SU-DHL-6 (cell line): ENCODE measurements at regions not wholly inside any gene's neighbourhood (a gene's known extent, or its start where the extent isn't known, plus 50 kb on each side); places are given as distances from the start of the nearest gene placed in this dataset.

Source experiments
- H2AFZ ChIP-seq: fragments of 200-600 bp; sonication (generic); 2 replicates; pipeline ENCODE4 v1.6.1; 2014; ENCODE audit warnings: low read depth, mild to moderate bottlenecking, moderate library complexity, mixed read lengths, antibody characterized with exemption, low read length; ENCODE audit not compliant: severe bottlenecking
- H3F3A ChIP-seq: fragments of 200-600 bp; shearing (Covaris generic); 2 replicates; pipeline ENCODE4 v1.6.0; 2016; ENCODE audit warnings: antibody characterized with exemption, mild to moderate bottlenecking; ENCODE audit not compliant: insufficient read depth
- H3K27ac ChIP-seq: fragments of 200-600 bp; sonication (generic); 2 replicates; pipeline ENCODE4 v1.5.1; 2016; ENCODE audit warnings: low read depth, mild to moderate bottlenecking, low read length, moderate library complexity, mixed read lengths
- H3K27me3 ChIP-seq: fragments of 200-600 bp; sonication (generic), shearing (Covaris generic); 2 replicates; pipeline ENCODE4 v1.6.0; 2014; ENCODE audit warnings: mild to moderate bottlenecking, low read length
- H3K36me3 ChIP-seq: fragments of 200-600 bp; sonication (generic); 2 replicates; pipeline ENCODE4 v1.6.1; 2014; ENCODE audit warnings: mild to moderate bottlenecking, low read length, mixed read lengths
- H3K4me2 ChIP-seq: fragments of 300-600, 200-600 bp; shearing (Covaris generic), sonication (generic); 2 replicates; pipeline ENCODE4 v1.6.0; 2014; ENCODE audit warnings: low read length, low read depth, mild to moderate bottlenecking; ENCODE audit not compliant: poor library complexity, severe bottlenecking
- H3K4me3 ChIP-seq: fragments of 200-600 bp; sonication (generic); 2 replicates; pipeline ENCODE4 v1.5.1; 2014; ENCODE audit warnings: antibody characterized with exemption, low read length, mild to moderate bottlenecking, mixed read lengths; ENCODE audit not compliant: insufficient read depth, poor library complexity, severe bottlenecking
- H3K79me2 ChIP-seq: fragments of 200-600 bp; sonication (generic); 2 replicates; pipeline ENCODE4 v1.6.1; 2014; ENCODE audit warnings: mild to moderate bottlenecking, low read length, moderate library complexity; ENCODE audit not compliant: insufficient read depth
- H3K9ac ChIP-seq: fragments of 200-600 bp; sonication (generic); 2 replicates; pipeline ENCODE4 v1.7.0; 2014; ENCODE audit warnings: mild to moderate bottlenecking, low read length
- H3K9me2 ChIP-seq: fragments of 200-600 bp; sonication (generic); replicated peaks from 2 replicates; pipeline ENCODE4 v1.6.1; 2014; ENCODE audit warnings: low read length; ENCODE audit not compliant: insufficient read depth
- H3K9me3 ChIP-seq: fragments of 200-600 bp; sonication (generic); 2 replicates; pipeline ENCODE4 v1.6.1; 2014; ENCODE audit warnings: low read length, mixed read lengths; ENCODE audit not compliant: insufficient read depth
- H4K20me1 ChIP-seq: fragments of 200-600 bp; sonication (generic); 2 replicates; pipeline ENCODE4 v1.6.1; 2014; ENCODE audit warnings: low read depth, mild to moderate bottlenecking, antibody characterized with exemption, low read length, moderate library complexity, mixed read lengths
- EZH2phosphoT487 ChIP-seq: fragments of 200-600 bp; sonication (generic), shearing (Covaris generic); conservative IDR thresholded peaks from 2 replicates; pipeline ENCODE4 v1.6.1; 2018; ENCODE audit warnings: mild to moderate bottlenecking, antibody characterized with exemption, low read length, moderate library complexity, mixed read lengths
- TF ChIP-seq, protein P1 (sequence below): fragments of 200-600 bp; sonication (generic); IDR thresholded peaks from one replicate; pipeline ENCODE4 v1.5.1; 2017; ENCODE audit warnings: antibody characterized with exemption, mild to moderate bottlenecking, low read length, moderate library complexity; ENCODE audit not compliant: insufficient read depth, poor library complexity, severe bottlenecking

GRCh38 chr5:175159956-175160355 lies 284.0 kb downstream of the DRD1 start:
- no peaks in the 10 kb centered on the region for H4K20me1 ChIP-seq
- no peak for TF ChIP-seq EZH2phosphoT487
- TF ChIP-seq, protein P1, sequence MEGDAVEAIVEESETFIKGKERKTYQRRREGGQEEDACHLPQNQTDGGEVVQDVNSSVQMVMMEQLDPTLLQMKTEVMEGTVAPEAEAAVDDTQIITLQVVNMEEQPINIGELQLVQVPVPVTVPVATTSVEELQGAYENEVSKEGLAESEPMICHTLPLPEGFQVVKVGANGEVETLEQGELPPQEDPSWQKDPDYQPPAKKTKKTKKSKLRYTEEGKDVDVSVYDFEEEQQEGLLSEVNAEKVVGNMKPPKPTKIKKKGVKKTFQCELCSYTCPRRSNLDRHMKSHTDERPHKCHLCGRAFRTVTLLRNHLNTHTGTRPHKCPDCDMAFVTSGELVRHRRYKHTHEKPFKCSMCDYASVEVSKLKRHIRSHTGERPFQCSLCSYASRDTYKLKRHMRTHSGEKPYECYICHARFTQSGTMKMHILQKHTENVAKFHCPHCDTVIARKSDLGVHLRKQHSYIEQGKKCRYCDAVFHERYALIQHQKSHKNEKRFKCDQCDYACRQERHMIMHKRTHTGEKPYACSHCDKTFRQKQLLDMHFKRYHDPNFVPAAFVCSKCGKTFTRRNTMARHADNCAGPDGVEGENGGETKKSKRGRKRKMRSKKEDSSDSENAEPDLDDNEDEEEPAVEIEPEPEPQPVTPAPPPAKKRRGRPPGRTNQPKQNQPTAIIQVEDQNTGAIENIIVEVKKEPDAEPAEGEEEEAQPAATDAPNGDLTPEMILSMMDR: no peak
- no peak overlapping the region for H3K4me3 ChIP-seq
- H3K27ac ChIP-seq: no peak overlapping the region
- no peaks in the 10 kb centered on the region for H3K9me3 ChIP-seq
- H3K27me3 ChIP-seq: no peaks in the 10 kb centered on the region
- H3F3A ChIP-seq: no peaks in the 10 kb centered on the region
- no peaks in the 10 kb centered on the region for H3K36me3 ChIP-seq
- no peaks in the 10 kb centered on the region for H3K9me2 ChIP-seq
- H3K4me2 ChIP-seq: no peak overlapping the region
- H3K9ac ChIP-seq: no peak overlapping the region
- H2AFZ ChIP-seq: no peak overlapping the region
- H3K79me2 ChIP-seq: no peaks in the 10 kb centered on the region

DNA sequence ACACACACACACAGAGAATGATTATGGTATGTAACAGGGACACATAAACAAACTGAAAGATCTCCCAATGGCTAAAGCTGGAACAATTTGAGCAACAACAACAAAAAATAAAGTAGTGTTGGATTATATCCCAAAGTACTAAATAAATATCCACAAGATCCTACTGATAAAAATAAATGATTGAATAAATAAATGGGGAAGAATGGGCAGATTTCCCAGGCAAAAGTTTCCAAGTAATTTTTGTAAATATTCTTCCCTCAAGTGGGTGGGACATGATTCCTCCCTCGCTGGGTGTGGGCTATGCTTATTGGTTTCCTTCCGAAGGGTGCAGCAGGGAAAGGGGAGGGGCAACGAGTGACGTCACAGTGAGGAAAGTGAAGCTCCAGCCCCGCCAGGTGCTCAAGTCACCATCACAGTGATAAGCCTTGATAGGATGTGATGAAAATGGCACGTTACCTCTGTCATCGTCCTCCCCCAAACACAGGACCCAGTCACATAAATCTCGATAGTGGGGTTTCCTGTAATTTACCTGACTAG lies 295.3 kb downstream of the DRD1 start:
- H3K4me2 ChIP-seq: no peak overlapping the region
- H3K79me2 ChIP-seq: no peaks in the 10 kb centered on the region
- no peaks in the 10 kb centered on the region for H4K20me1 ChIP-seq
- no peak overlapping the region for H2AFZ ChIP-seq
- H3K27me3 ChIP-seq: no peaks in the 10 kb centered on the region
- no peaks in the 10 kb centered on the region for H3K36me3 ChIP-seq
- no peak for TF ChIP-seq EZH2phosphoT487
- TF ChIP-seq, protein P1: no peak
- H3K9ac ChIP-seq: no peak overlapping the region
- no peak overlapping the region for H3K27ac ChIP-seq
- H3K4me3 ChIP-seq: no peak overlapping the region
- H3K9me3 ChIP-seq: 0 out of 2 replicates have a peak, but pooled peaks cover 4% of the 10 kb centered on the region
- no peaks in the 10 kb centered on the region for H3F3A ChIP-seq
- H3K9me2 ChIP-seq: no peaks in the 10 kb centered on the region

DNA sequence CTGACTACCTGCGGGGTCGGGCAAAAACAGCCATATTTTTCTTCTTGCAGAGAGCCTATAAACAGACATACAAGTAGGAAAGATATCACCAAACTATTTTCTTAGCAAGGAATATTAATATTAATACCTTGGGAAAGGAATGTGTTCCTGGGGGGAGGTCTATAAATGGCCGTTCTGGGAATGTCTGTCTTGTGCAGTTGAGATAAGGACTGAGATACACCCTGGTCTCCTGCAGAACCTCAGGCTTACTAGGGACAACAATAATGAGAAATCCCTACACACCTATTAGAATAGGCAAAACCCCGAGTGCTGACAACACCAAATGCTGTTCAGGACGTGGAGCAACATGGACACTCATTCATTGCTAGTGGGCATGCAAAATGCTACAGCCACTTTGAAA lies 297.2 kb downstream of the DRD1 start:
- no peaks in the 10 kb centered on the region for H3K27me3 ChIP-seq
- TF ChIP-seq, protein P1: no peak
- TF ChIP-seq EZH2phosphoT487: no peak
- no peaks in the 10 kb centered on the region for H3K9me2 ChIP-seq
- H3K9me3 ChIP-seq: 0 out of 2 replicates have a peak, but pooled peaks cover 4% of the 10 kb centered on the region
- H3K36me3 ChIP-seq: no peaks in the 10 kb centered on the region
- no peaks in the 10 kb centered on the region for H3F3A ChIP-seq
- no peaks in the 10 kb centered on the region for H3K79me2 ChIP-seq
- H3K4me3 ChIP-seq: no peak overlapping the region
- H3K9ac ChIP-seq: no peak overlapping the region
- H3K27ac ChIP-seq: no peak overlapping the region
- H2AFZ ChIP-seq: no peak overlapping the region
- H4K20me1 ChIP-seq: no peaks in the 10 kb centered on the region
- H3K4me2 ChIP-seq: no peak overlapping the region
